ENCODE measurements at regions not wholly inside any gene's neighbourhood (a gene's known extent, or its start where the extent isn't known, plus 50 kb on each side); places are given as distances from the start of the nearest gene placed in this dataset.

DNA sequence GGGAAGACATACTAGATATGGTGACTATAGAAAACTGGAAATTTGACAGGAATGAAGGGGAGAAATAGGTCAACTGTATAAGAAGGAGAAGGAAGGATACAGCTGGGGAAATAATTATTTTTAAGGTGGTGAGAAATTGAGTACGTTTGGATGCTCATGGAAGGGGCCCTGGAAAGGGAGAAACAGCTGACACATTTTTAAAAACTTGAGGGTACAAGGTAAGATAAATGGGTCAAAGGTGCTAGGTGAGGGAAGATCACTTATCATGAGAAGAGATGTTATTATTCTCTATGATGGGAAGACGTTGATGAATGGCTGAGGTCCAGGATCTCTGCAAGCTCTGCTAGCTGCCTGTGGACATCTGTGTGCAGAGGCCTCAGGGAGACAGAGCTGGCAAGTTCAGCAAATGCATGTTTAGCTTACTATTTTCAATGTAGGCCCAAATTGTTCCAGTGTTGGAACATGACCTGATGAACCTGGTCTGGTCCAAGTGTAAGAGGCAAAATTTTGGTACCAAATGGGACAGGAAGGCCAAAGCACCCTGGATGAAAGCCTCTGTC, 181.7 kb downstream of the MTRR start:
- no peak for DNase-seq

DNA sequence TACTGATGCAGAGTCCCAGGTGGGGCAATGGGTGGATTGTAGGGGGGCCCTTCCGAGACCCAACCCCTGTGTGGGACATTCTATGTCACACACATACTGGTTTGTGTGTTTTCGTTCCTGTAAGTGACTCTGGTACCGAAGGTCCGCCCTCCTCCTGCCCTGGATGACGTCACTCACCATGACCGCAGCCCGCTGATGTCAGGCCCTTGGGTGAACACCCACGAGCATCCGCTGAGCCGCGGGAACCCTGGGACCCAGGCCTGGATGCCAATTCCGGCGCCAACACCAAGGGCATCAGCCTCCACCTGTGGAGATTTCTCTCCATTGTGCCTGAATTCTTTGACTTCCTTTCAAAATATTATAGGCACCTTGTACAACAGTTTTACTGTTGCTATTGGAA, 184.3 kb downstream of the MTRR start:
- no peak for DNase-seq

DNA sequence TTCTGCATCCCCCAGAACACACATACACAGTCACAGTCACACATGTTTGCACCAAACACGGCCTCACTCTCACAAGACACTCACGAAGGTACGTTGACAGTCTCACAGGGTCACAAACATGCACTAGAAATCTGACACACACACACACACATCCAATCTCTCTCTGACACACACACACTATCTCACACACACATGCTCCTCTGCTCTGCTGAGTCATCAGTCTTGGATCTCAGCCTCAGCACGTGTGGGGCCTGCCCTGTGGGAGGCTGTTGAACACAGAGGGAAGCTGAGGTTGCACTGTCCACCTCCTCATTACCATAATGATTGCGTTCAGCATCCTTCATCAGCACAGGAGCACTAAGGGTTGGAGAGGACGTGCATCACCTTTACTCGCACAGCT, 188.8 kb downstream of the MTRR start:
- DNase-seq: peak; percentile 13

DNA sequence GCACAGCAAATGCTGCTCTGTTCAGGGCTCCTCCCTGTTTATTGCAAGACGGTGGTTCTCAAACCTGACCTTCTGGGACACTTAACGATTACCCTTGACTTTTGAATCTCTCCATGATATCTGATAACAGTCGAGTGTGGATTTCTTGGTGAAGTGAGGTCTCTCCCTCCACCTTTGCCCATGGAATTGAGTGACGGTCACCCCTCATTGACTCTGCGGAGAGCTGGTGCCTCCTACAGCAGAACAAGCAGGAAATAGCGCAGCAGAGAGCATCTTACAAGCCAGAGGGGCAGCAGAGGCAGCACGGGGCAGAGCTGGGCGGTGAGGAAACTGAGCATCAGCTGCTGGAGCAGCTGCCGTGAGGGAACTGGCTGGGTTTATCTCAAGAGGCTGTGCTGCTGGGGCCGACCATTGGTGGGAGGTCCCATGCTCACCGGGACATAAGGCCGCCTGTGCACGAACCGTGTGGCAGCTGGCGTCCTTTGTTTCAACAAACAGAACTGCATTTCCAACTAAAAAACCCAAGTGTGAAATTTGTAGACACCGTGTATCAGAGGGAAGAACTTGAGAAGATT, 189.8 kb downstream of the MTRR start:
- DNase-seq: no peak

DNA sequence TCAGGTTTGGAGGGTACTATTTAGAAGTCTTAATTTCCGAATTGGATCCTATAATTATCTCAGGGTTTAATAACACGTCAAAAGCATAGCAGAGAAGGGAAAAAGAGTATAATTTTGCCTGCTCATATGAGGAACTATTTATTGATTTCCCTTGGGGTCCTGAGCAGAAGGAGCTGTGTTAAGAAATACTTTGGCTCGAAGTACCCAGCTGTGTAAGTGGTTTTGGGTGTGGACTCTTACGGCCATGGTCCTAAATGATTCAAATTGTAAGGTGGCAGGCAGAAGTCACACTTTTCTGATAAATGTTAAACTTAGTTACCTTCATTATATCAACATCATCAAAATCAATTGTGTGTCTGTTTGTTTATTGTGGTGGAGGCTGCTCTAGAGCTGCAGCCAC, 190.4 kb downstream of the MTRR start:
- no peak for DNase-seq

DNA sequence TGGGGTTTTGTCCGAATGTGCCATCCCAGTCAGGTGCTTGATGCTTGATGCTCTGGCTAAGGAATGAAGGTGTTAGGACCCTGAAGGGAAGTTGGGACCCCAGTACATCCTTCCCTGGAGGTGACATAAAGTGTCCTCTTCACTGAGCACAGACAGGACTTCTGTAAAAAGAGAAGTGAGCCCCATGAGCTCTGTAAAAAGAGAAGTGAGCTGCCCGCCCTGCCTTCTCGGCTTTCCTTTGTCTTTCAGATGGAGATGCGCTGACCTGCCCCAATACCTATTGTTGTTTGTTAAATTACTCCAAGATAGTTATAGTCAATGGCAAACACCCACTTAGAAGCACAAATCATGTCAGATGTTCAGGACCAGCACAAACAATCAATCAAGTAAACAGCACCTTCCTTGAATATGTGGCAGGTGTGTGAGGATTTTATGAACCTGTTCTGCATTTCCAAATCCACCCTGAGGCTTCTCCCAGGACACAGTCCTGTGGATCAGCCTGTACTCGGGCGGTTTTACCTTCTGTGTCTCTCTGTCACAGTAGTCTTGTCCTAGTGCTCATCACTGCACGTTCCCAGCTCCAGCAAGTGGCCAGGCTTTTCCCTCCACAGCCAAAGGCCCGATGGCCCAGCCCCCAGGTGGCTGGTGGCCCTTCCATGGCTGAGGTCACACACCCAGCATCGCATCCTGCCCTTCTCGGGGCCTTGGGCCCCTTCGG, 191.4 kb downstream of the MTRR start:
- no peak for DNase-seq

DNA sequence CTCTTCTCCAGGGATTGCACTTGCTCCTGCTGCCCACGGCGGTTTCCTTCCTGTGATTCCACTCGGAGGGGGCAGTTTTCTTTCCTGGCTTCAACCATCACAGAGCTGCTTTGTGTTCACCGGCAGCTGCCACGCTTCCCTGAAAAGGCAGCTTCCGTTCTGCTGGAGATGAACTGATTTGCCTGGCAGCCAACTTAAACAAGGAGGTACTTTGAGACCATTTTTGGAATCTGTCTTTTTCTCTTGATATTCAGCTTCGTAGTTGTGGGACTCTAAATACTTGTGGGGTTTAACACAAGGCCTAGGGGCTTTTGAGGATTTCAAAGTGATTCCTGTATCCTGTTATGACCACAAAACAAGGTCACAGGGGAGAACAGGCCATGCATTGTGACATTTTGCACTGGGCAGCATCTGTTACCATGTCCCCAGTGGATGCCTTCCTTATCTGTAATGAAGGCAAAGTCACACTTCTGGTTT, 192.0 kb downstream of the MTRR start:
- no peak for DNase-seq

DNA sequence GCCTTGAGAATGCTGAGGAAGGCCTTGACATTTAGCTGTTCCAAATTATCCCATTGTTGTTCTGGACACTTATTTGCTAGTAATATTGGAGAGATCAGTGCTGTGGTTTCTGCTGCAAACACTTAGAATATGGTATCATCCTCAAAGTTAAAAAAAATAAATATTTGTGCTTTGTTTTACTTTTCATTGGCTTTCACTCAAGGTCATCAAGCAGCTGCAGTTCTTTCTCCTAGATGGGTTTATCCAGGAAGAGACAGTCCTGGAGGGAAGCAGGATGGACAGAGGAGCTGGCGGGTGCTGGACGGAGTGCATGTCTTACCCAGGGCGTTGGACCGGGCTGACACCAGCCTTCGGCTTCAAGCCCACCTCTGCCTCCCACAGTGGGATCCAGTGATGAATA, 193.6 kb downstream of the MTRR start:
- no peak for DNase-seq

DNA sequence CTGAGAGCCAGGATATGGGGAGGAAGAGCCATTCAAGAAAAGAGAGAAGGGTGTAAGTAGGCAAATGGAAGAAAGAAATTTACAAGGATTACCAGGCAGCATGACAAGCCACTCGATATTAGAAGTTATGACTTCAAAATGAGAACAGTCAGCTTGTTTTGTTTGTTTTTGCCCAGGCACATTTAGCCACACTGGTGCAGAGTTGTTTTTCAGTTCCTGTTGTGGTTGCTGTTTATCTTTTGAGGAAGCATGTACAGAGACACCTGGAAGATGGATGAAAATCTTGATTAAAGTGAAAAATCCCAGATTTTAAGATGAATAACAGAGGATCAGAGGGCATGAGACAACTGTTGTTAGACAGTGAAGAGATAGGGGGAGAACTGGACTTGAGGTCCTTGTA, 199.1 kb downstream of the MTRR start:
- DNase-seq: no peak

DNA sequence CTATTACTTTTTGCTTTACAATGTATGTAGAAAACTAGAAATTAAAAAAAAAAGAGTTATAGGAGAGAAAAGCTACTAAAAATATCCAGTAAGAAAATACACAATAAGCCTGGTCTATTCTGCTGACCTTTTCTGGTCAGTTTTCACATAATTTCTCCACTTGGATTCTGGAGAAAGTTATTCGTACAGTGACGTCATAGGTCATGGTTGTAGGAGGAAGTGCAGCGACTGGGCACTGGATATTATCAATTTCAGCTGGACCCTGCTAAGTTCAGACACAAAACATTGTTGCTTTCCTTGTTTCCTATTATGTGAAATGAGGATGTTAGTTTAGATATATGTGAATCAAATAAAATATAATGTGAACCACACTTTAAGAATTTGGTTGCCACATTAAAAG, 201.2 kb downstream of the MTRR start:
- no peak for DNase-seq

DNA sequence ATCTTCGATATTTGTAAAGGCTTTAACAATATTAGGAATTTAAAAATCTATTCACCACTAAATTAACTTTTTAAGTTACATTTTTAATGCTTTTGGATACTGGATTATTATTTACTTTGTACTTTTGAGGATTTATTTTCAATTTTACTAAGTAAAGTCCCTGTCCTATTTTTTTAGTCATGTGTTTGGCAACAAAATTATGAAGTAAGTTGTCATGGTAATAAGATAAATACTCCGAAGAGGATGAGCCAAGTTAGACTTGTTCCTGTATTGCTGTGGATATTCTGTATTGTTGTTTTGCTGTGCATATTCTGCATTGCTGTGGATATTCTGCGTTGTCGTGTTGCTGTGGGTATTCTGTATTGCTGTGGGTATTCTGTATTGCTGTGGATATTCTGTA, 210.1 kb downstream of the MTRR start:
- no peak for DNase-seq

DNA sequence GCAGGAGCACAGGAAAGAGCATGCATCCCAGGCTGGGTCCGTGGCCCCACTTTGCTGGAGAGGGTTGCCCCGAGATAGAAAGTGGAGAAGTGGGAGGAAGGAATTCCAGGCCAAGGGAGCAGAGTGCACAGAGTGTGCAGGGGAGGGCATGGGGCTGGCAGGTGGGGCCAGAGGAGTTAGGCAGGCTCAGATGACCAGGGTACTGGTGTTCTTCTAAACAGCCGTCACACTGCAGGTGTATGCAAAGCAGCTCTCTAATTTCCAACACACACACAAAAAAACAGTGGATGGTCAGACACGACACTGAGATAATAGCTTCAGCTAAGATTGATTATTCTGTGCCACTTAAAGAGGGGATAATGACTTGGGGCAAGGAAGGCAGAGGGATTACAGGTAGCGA, 212.2 kb downstream of the MTRR start:
- DNase-seq: no peak

DNA sequence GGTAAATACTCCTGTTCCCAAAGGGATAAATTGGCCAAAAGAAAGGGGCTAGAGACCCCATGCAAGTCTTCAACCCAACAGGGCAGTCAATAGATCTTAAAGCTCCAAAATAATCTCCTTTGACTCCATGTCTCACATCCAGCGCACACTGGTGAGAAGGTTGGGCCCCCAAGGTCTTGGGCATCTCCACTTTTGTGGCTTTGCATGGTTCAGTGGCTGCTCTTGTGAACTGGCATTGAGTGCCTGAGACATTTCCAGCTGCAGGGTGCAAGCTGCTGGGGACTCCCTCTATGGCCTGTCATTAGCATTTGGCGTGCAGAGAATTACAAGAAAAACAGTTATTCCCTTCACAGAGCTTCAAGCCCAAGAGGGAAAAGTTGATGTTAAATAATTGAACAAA, 224.7 kb downstream of the MTRR start:
- DNase-seq: no peak

DNA sequence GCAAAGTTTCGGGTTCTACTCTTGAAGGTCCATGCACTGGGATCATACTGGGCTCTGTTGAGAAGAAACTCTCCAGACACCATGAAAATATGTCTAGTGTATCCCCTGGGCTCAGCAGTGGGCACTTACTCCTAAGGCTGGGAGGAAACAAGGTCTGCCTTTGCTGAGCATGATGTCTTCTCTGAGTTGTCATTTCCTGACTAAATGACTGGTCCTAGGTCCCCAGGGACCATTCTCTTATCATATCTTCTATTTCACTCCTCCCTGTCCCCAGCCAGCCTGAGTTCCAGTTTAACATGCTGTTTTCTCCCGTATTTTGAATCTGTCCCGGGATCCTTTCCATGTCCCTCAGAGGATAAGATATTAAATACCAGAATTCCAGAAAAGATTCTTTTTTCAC, 225.4 kb downstream of the MTRR start:
- DNase-seq: peak; percentile 8

DNA sequence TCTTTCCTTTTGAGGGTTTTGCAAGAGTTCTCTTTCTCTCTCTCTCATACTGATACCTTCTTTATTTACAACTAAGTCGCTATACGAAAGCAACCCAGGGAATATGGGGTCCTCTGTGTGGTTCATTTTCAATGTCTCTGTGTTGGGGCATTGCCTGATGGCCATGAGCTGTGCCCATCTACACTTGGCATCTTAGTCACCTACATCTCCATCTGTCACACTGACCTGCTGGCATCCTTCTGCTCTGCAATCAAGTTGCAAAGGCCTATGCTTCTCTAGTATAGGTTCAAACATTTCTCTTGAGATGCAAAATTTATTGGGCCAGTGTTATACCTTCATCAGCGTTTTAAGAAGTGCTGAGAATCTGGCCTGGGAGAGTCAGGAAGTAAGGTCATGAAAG, 228.2 kb downstream of the MTRR start:
- DNase-seq: no peak

DNA sequence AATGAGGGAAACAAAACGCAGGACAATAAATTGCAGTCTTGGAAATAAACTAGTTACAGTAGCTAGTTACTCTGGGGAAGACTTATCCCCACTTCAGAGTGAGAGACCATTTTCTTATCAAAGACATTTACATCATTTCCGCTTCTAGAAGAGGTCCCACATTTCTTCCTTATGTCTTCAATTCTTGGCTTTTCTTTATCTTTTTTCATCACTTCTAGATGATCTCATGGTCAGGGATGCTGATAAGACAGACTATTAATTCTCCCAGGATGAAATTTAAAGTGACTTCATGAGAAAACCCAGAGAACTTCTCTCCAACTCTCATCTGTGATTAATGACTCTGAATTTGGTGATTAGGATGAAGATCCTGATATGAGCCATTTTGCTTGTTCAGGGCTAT, 229.1 kb downstream of the MTRR start:
- peak; percentile 21 for DNase-seq

DNA sequence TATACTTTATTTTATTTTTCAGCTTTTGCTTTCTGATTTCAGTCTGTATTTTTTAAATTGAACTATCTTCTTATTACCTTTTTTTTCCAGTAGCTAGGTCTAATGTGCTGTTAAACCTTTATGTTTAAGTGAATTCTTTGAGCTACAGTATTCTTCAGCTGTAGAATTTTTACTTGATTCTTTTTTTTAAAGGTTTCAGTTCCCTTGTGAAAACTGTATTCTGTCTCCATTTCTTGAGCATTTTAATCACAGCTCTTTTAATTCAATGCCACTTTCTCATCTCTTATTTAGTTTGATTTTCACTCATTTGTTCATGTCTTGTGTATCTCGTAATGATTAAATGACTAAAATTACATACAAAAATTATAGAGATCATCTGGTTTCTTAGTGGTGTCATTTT, 233.8 kb downstream of the MTRR start:
- DNase-seq: no peak

DNA sequence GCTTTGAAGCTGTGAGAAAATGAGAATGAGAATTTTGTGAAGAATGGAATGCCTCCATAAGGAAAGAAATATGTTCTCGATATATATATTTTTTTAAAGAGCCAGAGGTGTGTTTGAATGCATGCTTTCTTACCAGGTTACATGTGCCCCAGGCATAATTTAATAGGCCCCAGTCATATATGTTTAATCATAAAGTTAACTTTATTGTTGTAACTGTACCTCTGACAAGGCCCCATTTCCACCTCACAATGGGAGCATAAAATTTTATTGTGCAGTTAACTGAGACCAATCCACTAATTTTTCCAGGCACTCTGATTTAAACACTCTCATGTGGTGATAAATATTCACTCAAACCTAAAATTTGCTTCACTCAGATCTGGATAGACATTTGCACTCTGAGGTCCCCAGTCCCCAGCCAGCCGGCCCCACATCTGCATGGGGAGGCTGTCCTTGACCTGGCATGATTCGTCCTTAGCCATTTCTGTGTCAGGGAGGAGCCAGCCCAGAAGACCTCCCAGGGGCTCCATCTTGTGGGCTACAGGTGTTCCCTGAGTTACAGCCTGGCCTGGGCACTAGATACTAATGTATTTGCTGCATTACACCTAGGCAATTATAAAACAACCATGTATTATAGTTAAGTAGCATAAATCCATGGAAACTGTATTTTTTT, 245.8 kb downstream of the MTRR start:
- no peak for DNase-seq

DNA sequence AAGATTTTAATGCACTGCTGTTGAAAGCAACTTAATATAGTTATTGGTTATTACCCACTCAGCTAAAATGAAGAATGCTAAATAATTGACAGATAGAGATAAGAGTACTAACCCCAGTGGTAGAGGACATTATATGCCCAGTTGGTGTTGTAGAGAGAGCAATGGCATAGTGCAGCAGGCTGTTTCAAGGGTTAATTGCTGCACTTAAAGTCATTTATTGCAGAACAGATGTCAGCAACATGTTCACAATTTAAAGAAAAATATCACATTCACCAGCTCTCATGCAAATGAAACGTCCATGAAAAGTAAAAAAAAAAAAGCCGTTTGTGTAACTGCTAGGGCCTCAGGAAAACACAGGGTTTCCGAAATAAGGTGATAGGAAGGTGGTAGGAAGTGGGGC, 254.6 kb downstream of the MTRR start:
- no peak for DNase-seq

DNA sequence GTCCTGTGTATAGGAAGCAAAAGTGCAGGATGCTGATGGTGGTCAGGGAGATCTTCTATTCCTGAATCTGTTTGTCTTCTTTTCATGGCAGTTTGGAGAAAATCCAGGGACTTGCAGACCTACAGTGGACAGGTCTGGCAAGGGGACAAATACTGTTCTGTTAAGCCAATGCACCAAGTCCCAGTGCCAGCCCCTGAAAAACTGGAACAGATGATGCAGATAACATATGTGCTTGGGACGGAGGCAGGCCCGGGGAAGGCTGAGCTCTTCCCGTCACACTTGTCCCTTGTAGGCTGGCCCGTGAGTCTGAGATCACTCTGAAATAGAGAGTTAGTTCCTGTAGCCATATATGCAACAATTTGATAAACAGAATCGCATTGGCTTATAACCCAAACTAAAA, 265.7 kb downstream of the MTRR start:
- DNase-seq: no peak

DNA sequence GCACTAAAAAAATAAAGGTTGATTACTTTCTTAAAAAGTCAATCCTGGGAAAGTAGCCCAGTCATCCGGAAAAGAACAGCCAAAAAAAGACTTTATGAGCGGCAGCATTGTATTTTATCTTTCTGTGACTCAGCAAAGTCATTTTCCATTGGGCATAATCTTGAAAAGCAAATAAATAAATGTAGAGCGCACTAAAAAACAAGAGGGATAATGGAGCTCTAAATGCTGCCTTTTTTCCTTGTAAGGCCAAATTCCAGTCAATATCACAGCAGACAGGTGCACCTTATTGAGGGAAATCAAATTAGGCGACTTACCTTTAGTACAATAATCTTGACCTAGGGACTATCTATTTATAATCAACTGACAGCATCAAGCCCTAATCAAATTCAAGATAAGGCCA, 266.8 kb downstream of the MTRR start:
- no peak for DNase-seq

DNA sequence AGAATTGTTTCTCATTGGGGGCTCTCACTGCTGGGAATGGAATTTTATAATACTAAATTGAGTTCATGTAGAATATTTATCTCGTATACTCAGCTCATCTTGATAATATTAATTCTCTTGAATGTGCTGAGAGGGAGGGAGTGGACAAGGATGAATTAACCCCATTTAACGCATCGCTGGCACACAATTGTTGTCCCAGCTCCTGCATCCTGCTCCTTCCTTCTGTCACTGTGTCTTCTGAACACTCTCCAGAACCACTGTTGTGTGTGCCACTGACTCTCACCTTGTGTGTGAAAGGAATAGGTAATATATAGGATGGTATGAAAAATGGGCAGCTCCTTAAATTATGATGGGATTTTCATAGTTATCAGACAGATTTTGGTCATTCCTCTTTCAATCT, 267.3 kb downstream of the MTRR start:
- DNase-seq: no peak

DNA sequence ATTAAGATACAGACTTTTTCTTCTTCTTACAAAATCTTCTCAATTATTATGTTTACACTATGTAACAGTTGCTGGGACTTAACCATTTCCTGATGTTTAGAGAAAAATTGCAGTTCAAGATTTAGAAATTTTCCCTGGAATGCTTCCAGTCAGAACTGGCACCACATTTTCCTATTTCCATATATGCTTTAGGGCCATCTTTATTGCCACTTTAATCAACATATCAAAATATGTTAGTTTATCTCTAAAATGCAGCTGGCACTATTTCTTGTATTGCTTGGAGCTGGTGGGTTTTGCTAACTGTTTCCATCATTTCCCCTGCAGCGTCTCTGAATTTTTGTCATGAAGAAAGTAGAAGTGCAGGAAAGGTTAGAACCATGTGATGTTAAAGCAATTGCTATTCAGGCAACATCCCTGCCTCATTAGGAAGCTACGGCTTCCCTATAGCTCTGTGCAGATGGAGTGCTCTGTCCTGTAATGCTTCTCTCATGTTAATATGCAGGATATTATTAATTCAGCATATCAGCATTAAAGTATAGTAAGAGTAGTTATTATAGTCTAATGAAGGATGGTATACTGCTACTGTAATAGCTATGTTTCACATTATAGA, 269.1 kb downstream of the MTRR start:
- DNase-seq: no peak

DNA sequence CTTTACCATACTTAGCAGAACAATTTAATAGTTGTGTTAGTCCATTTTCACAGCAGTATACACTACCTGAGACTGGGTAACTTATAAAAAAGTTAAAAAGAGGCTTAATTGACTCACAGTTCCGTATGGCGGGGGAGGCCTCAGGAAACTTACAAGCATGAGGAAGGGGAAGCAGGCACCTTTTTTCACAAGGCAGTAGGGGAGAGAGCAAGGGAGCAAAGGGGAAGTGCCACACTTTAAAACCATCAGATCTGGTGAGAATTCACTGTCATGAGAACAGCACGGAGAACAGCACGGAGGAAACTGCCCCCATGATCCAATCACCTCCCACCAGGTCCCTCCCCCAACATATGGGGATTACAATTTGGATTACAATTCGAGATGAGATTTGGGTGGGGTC, 269.9 kb downstream of the MTRR start:
- DNase-seq: no peak
